ENCODE measurements at regions not wholly inside any gene's neighbourhood (a gene's known extent, or its start where the extent isn't known, plus 50 kb on each side); places are given as distances from the start of the nearest gene placed in this dataset.

DNA sequence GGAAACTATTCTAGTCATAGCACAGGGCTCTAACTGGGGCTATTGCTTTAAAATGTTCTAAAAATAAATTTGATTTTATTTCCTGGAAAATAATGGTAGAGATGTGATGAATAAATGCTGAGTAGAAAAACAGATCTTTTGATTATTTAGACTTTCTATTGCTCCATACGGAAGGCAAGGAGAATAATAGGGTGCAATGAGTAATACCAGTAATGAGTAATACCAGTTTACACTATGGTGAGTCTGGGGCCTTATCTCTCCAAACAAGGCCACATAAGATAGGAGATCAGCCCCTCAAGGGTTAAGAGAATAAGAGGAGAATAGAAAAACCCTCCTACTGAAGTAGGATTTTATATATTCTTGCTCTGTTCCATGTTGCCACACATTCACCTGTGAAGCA, 390.4 kb downstream of the KLF5 start:
- no peak for DNase-seq

- no peak for DNase-seq
Measured at GRCh38 chr13:73440296-73440895, 381.6 kb downstream of the KLF5 start.

DNA sequence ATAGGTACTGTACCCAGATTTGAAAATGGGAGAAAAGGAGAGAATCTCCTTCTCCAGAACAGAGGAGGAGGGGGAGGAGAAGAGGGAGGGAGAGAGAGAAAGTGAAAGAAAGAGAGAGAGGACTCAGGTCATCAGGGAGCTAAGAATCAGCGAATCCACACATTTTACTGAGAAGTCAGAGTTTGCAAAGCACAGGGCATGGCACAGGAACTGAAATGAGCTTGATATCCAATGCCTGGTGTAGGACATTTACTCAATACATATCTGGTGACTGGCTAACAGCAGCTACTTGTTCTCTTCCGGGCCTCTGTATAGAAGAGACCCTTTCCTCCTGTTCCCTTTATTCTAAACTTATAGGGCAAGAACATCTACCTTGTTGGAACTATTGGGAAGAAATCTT, 375.1 kb downstream of the KLF5 start:
- DNase-seq: no peak

GRCh38 chr13:73433458-73433857, 374.7 kb downstream of the KLF5 start:
- no peak for DNase-seq

DNA sequence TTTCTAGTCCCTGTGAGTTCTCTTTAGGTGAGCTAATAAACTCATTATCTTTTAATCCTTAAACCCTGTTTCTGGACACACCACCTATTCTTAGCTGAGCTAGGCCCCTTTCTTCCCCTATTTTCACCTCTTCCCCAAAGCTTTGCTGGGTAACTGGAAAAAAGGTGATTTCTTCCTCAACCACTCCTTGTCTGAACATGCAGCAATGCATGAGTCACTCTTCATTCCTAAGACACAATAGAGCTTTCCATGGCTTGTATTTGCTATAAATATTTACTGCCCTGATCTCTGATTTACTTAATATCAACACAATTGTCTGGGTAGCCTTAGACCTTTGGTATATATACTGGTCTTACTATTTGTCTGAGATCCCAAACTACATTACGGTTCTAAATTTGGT, 370.9 kb downstream of the KLF5 start:
- no peak for DNase-seq

- no peak for DNase-seq
Measured at GRCh38 chr13:73428706-73429105, 369.9 kb downstream of the KLF5 start.

- DNase-seq: no peak
Measured at GRCh38 chr13:73428137-73428536, 369.3 kb downstream of the KLF5 start.

DNA sequence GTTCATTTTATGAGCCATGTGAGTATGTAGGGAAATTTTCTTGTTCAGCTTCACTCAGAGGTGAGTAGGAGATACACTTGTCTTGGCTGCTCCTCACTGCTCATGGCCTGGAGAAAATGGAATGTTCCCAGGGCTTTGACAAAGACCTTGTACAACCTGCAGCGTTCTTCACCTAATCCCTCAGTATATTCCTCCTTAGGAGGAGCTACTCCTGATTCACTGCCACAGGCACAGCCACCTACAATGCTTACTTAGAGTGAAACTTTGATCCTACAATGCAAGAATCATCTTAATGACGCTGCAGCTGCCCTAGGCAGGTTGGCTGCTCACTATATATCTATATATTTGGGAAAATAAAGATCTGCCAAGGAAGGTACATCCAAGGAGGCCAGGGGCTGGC, 364.2 kb downstream of the KLF5 start:
- DNase-seq: no peak

GRCh38 chr13:73421310-73421912, 362.6 kb downstream of the KLF5 start:
- no peak for DNase-seq

DNA sequence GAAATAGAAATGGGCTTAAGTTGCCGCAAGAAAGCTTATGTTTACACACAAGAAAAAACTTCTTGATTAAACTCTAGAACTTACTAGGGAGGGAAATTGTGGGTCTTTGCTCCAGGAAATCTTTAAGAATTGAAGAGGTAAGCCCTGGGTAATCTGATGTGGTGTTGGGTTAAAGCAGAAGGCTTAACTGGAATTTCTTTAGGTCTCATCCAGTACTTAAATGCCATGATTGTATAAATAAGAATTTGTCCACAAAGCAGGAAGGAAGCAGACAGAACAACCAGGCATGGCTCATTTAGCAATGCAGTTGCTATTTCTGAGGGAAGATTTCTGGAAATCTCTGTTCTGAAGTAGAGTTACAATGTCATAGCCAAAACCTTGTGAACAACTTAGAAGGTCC, 360.4 kb downstream of the KLF5 start:
- no peak for DNase-seq

DNA sequence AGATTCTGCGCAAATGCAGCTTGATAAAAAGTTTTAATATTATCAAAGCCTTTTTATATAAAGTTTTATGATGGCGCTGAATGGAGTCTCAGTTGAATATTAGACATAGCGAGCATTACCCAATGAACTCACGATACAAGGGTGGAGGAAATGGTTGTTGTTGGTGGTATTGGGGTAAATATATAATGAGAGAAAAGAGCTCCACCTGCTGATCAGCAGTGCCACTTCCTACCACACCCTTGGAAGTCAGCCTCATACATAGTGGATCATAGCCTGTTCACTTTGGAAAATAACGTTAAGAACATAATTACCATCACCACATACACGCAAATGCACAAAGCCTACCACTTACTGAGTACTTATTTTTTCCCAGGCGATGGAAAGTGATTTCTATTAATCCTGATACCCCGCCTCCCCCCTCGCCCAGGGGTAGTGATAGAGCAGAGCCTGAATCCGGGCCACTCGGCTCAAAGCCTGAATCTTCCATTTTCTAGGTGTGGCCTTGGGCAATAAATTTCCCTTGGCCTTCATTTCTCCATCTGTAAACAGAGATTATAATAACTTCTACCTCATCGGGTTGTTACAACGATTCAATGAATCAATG, 358.3 kb downstream of the KLF5 start:
- DNase-seq: no peak

DNA sequence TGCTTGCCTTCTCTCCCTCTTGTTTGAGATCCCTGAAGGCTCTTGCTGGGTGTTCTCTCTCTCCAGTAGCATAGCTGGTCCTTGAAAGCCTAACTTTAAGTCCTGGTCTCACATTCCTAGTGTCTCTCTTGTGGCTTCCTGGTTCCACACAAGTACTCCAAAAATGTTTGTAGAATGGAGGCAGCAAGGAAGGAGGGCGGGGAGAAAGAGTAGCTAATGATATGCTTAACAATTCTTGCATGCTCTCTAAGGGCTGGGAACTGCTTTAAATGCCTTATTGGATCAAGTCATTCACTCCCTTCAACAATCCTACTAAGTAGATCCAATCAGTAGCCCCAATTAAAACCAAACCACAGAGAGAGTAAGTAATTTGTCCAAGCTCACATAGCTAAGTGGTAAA, 357.3 kb downstream of the KLF5 start:
- DNase-seq: no peak

DNA sequence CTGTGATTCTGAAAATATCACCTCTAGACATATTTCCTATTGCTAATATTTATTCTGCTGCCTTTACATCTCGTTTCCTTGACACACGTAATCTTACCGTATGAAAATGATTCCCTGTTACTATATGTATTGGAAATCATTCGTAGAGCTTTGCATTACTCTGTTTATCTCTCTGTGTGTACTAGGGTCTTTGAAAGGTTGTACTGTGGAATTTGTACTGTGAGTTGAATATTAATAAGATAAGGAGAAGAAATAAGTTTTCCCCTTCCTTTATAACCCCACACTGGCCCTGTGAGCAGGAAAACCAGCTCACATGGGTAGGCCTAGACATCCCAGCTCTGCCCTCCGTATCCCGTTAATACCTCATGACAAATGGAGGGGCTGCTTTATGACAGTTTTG, 354.9 kb downstream of the KLF5 start:
- DNase-seq: no peak

DNA sequence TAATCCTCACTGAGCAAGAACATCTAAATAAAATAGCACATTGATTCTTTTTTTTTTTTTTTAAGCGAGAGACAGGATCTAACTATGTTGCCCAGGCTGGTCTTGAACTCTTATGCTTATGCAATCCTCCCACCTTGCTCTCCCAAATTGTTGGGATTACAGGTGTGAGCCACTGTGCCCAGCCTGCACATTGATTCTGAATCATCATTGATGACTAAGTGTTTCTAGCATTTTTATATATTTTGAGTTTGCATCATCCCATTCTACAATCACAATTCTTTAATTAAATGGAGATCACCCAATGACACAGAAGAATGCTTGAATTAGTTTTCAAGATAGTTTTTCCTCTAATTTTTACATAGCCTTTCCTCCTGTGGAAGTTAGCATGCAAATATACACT, 354.1 kb downstream of the KLF5 start:
- no peak for DNase-seq

GRCh38 chr13:73411067-73411809, 352.4 kb downstream of the KLF5 start:
- no peak for DNase-seq

DNA sequence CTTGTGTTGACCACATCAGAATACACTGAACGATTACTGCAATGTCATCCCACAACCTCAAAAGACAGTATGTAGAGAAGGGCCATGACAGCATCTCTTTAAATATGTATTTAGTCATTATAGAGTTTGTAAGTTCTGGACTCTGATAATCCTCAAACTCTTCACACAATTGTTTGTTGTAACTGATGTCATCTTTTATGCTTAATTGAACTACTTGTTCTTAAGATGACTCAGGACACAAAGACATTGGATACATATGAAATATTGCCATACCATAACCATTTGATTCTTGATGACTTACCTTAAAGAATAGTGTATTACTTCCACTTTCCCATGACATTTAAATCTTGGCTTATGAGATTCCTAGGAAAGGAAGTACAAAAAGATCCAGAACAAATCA, 347.6 kb downstream of the KLF5 start:
- no peak for DNase-seq

- DNase-seq: no peak
Measured at GRCh38 chr13:73404581-73404980, 345.8 kb downstream of the KLF5 start.

GRCh38 chr13:73403355-73404120, 344.7 kb downstream of the KLF5 start:
- DNase-seq: no peak

- DNase-seq: no peak
Measured at GRCh38 chr13:73401769-73402168, 343.0 kb downstream of the KLF5 start.

DNA sequence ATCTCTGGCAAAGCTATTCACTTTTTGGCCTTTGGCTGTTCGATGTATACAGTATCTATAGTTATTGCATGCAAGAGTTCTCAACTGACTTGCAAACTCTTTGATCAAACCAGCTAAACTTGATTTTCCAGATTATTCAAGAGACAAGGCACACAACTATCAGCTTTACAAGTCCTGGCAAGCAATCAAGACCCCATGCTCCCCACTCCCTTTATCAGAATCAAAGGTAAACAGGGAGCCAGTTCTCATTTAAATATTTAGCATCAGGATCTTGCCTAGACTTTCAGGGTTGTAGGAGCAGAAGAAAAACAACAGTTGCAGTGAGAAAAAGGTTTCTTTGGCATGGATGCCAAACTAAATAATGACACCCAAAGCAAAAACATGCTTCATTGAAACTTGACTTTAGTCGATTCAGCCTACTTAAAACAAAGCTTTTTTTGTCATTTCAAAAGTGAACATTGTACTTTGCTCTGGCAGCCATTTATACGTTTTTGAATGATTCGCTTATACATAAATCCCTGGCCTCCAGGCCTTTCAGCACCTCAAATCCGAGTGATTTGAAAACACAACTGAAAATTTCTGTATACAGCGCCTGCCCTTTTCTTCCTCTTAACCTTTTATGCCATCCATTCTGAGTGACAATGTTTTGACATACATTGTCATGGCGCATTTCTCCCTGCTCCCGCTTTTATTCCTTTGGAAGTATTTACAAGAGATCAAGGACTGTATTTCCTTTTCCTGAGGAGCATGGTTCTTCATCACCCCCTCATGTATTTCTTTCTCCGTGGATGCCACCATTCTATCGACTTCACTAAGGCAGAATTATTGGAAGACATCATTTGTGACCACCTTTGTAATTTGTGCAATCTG, 340.8 kb downstream of the KLF5 start:
- no peak for DNase-seq
